ENCODE measurements at regions not wholly inside any gene's neighbourhood (a gene's known extent, or its start where the extent isn't known, plus 50 kb on each side); places are given as distances from the start of the nearest gene placed in this dataset.

- DNase-seq (no peak), FAIRE-seq (no peak)
- intact Hi-C loops (cut with DNase I) = no loop called here
- H3K36me3 ChIP-seq (ENCODE audit: control insufficient read depth in 2 of 3, insufficient read depth in 3 of 3, low read length in 3 of 3) = no peaks in the 10 kb centered on the region
- no peaks in the 10 kb centered on the region for H3K4me1 ChIP-seq (ENCODE audit: control insufficient read depth in 2 of 3, insufficient read depth in 2 of 3, low read depth in 1 of 3, low read length in 3 of 3)
- no peak for TF ChIP-seq CTCF (IDR thresholded peaks at IDR 0.05; ENCODE audit: borderline replicate concordance, extremely low read depth, insufficient read depth)
- no peak overlapping the region for H3K9ac ChIP-seq (ENCODE audit: low read length in 3 of 3)
- no peaks in the 10 kb centered on the region for H3K27me3 ChIP-seq (ENCODE audit: control insufficient read depth, insufficient read depth, low read length)
- H3K4me3 ChIP-seq (ENCODE audit: low read length in 3 of 3) = no peak overlapping the region
- H3K9me3 ChIP-seq (ENCODE audit: control insufficient read depth in 2 of 3, insufficient read depth in 1 of 3, low read length in 3 of 3) = no peaks in the 10 kb centered on the region
- no peak overlapping the region for H3K27ac ChIP-seq (ENCODE audit: low read depth in 2 of 2, low read length in 2 of 2)
Observed at GRCh38 chr20:39333211-39333610, 371.1 kb downstream of the DHX35 start.

DNA sequence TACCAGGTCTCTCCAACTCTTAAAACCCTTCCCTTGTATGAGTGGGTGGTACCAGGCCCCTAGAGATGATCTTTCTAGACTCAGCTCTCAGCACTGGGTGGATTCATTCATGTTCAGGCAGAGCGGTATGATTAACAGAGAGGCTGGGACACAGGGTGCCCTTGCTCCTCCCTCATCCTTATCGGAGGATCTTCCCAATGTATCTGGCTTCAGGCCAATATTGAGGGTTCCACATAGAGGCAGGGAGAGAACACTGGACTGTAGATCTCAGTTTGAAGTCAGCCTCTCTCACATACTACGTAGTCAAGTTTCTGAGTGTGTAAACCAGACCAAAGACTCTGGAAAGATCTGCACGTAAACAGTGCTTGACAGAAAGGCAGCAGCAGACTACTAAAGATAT is 366.2 kb downstream of the DHX35 start:
- no peak for DNase-seq
- Histone ChIP-seq H3K9me3 (ENCODE audit: control insufficient read depth in 2 of 3, insufficient read depth in 1 of 3, low read length in 3 of 3) (no peaks in the 10 kb centered on the region), H3K36me3 (ENCODE audit: control insufficient read depth in 2 of 3, insufficient read depth in 3 of 3, low read length in 3 of 3) (no peaks in the 10 kb centered on the region), H3K27ac (ENCODE audit: low read depth in 2 of 2, low read length in 2 of 2) (no peak overlapping the region), H3K27me3 (ENCODE audit: control insufficient read depth, insufficient read depth, low read length) (no peaks in the 10 kb centered on the region), H3K9ac (ENCODE audit: low read length in 3 of 3) (no peak overlapping the region), H3K4me3 (ENCODE audit: low read length in 3 of 3) (no peak overlapping the region), H3K4me1 (ENCODE audit: control insufficient read depth in 2 of 3, insufficient read depth in 2 of 3, low read depth in 1 of 3, low read length in 3 of 3) (no peaks in the 10 kb centered on the region)
- TF ChIP-seq CTCF (IDR thresholded peaks at IDR 0.05; ENCODE audit: borderline replicate concordance, extremely low read depth, insufficient read depth) = no peak
- intact Hi-C loops (cut with DNase I) = no loop called here
- FAIRE-seq = no peak

- no peaks in the 10 kb centered on the region for H3K27me3 ChIP-seq (ENCODE audit: control insufficient read depth, insufficient read depth, low read length)
- no peak for TF ChIP-seq CTCF (IDR thresholded peaks at IDR 0.05; ENCODE audit: borderline replicate concordance, extremely low read depth, insufficient read depth)
- H3K9me3 ChIP-seq (ENCODE audit: control insufficient read depth in 2 of 3, insufficient read depth in 1 of 3, low read length in 3 of 3) = no peaks in the 10 kb centered on the region
- H3K27ac ChIP-seq (ENCODE audit: low read depth in 2 of 2, low read length in 2 of 2) = no peak overlapping the region
- DNase-seq = no peak
- H3K4me3 ChIP-seq (ENCODE audit: low read length in 3 of 3) = no peak overlapping the region
- intact Hi-C loops (cut with DNase I) = no loop called here
- H3K4me1 ChIP-seq (ENCODE audit: control insufficient read depth in 2 of 3, insufficient read depth in 2 of 3, low read depth in 1 of 3, low read length in 3 of 3) = no peaks in the 10 kb centered on the region
- H3K9ac ChIP-seq (ENCODE audit: low read length in 3 of 3) = no peak overlapping the region
- no peak for FAIRE-seq
- H3K36me3 ChIP-seq (ENCODE audit: control insufficient read depth in 2 of 3, insufficient read depth in 3 of 3, low read length in 3 of 3) = no peaks in the 10 kb centered on the region
Observed at GRCh38 chr20:39326050-39326449, 363.9 kb downstream of the DHX35 start.

- no peak for DNase-seq
- Histone ChIP-seq H3K4me1 (ENCODE audit: control insufficient read depth in 2 of 3, insufficient read depth in 2 of 3, low read depth in 1 of 3, low read length in 3 of 3) (no peaks in the 10 kb centered on the region), H3K4me3 (ENCODE audit: low read length in 3 of 3) (no peak overlapping the region), H3K27me3 (ENCODE audit: control insufficient read depth, insufficient read depth, low read length) (no peaks in the 10 kb centered on the region), H3K9me3 (ENCODE audit: control insufficient read depth in 2 of 3, insufficient read depth in 1 of 3, low read length in 3 of 3) (no peaks in the 10 kb centered on the region), H3K36me3 (ENCODE audit: control insufficient read depth in 2 of 3, insufficient read depth in 3 of 3, low read length in 3 of 3) (no peaks in the 10 kb centered on the region), H3K9ac (ENCODE audit: low read length in 3 of 3) (no peak overlapping the region), H3K27ac (ENCODE audit: low read depth in 2 of 2, low read length in 2 of 2) (no peak overlapping the region)
- intact Hi-C loops (cut with DNase I) = no loop called here
- no peak for FAIRE-seq
- no peak for TF ChIP-seq CTCF (IDR thresholded peaks at IDR 0.05; ENCODE audit: borderline replicate concordance, extremely low read depth, insufficient read depth)
Observed at GRCh38 chr20:39318911-39319310, 356.8 kb downstream of the DHX35 start.

Measured in kidney (tissue), 13 donors.